DMS 273 (cell line): ENCODE measurements at regions not wholly inside any gene's neighbourhood (a gene's known extent, or its start where the extent isn't known, plus 50 kb on each side); places are given as distances from the start of the nearest gene placed in this dataset.
"Not testable (repeated sequence)": the region's sequence is repeated elsewhere in the genome, so short reads cannot be mapped to it uniquely, and the experiment has no call there.

Source experiments
- DNase-seq: peaks from one replicate; lab custom pipeline; 2025; ENCODE audit not compliant: unreplicated experiment; lab: John Stamatoyannopoulos, UW

DNA sequence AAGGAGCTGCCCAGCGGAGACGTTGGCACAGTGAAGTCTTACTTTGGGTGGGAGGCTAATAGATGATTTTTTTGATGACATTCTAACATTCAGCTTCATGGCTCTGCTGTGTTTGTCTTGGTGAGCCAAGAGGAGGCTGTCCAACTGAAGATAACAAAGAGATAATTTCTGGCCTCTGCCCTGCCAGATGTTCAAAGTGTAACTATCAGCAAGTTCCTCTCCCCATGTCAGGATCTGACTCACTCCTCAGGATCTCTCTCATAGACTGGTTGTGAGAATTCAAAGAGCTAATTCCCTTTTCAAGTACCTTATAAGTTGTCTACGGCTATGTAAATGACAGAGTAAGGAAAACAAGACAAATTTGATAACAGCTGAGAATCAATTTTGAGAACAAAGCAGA is 1340.9 kb downstream of the XPNPEP1 start:
- DNase-seq, result no peak

DNA sequence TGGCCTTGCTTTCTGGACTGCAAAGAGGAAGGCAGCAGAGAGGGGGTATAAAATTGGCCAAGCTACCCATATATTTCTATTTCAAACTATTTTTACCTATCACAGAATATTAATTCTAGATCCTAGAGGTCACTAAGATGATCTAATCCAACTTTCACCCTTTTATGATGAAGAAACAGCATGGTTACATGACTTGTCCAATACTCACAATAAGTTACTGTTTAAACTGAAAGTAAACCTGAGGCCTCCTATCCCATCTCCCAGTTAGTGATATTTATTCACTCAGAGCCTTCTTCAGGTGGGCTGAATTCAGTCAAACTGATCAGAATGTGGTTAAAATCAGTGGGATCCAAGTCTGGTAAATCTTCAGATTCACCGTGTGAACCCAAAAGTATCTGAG is 1345.1 kb downstream of the XPNPEP1 start:
- DNase-seq, result no peak

DNA sequence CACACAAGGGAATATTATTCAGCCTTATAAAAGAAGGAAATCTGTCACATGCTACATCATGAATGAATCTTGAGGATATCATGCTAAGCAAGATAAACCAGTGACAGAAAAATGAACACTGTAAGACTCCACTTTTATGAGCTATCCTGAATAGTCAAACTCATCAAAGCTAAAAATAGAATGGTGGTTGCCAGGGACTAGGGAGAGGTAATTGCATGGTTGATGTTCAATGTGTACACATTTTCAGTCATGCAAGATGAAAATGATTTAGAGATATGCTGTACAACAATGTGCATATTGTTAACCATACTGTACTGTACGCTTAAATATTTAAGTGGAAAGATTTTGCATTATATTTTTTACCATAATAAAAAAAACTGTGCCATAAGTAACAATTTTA is 1349.1 kb downstream of the XPNPEP1 start:
- no peak for DNase-seq

DNA sequence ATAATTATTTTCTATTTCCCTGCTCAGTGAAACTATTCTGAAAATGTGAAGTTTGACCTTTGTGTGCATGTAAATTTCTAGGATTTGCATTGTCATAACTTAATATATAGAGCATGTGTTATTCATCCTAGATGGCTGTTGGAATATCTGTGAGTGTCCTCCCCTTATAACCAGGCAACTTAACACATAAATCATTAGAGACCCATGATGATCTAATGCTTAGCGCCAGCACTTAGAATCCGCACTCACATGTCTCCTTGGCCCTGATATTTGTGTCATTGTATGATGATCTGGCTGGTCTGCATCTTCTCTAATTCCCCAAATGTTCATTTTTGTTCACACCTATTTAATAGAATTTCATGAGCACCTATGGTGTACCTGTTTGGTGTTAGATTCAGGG is 1354.5 kb downstream of the XPNPEP1 start:
- no peak for DNase-seq

DNA sequence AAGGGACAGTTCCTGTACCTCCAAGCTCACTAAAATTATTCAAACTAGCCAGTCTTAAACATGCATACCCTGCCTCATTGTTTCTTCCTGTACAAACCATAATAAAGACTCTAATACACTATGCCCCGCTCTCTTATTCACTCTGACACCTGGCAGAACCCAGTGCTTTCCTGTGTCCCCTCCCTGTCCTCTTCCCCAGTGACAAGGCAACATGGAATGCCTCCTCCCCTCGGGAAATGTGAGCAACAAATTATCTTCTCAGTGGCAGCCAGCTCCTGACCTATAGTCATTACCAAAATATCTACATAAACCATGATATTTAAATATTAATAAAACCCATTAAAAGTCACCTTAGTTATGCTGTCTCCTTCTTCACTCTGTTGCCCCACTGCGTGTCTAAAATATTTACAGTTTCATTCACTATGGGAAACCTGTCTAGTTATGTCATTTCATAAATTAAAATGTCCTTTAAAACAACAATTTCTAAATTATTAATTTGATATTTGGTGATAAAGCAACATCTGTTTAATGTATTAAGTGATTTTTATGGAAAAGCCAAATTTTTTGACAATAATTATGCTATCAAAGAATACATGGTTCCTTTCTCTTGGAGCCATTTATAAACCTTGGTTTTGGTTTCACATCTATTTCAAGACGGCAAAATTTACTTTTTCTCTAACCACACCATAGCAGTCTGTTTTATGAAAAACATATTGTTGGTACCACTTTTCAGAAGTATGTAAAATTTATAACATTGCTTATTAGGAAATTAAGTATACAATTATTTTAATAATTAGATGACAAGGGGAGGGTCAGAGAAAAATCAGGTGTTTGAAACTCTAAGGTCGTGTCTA is 1355.2 kb downstream of the XPNPEP1 start:
- no peak for DNase-seq

DNA sequence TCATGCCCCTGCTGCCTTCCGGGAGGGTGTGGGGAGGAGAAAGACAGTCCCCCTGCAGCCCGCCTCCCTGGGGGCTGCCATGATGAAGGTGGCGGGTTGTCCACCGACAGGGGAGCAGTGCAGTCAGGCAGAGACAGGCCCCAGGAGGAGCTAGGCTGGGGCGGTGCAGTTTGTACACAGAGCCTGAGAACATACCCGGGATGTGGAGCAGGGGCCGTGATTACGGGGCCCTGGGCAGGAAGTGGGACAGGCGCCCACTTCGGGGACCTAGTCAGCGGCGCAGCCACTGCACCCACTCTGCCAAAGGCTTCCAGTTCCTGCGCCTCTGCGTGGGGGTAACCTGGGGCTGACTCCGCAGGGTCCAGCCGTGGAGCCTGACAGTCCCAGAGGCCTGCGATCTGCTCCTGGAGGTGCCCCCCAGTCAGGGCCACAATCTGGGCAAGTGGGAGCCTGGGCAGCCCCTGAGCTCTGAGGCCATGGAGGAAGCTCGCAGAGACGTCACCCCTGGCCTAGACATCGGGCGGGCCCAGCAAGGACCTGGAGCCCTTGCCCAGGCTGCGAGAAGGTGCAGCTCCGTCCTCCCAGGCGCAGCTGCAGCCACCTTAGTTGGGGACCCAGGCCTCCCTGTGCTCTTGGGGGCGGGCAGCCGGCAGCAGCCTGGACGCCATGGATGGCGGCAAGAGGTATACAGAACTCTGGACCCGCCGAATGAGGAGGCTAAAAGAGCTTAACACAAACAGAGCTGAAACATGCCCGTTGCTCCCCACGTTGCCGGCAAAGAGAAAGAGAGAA is 1356.8 kb downstream of the XPNPEP1 start:
- DNase-seq, result no peak

DNA sequence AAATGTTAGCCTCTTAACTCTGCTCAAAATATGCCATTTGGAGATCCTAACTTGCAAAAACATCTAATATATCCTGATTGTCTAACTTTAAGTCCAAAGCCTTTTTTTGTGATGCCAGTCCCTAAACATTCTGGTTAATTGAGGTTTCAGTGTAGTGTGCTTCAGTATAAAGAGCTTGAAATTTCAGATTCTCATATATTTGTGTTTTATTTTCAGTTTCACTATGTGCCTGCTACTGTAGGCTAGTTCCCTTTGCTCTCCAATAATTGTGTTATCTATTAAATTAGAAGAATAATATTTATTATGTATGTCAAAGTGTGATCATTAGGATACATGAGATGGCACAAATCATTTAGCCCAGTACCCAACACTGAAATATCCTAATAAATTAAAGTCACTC is 1361.2 kb downstream of the XPNPEP1 start:
- DNase-seq, result no peak

DNA sequence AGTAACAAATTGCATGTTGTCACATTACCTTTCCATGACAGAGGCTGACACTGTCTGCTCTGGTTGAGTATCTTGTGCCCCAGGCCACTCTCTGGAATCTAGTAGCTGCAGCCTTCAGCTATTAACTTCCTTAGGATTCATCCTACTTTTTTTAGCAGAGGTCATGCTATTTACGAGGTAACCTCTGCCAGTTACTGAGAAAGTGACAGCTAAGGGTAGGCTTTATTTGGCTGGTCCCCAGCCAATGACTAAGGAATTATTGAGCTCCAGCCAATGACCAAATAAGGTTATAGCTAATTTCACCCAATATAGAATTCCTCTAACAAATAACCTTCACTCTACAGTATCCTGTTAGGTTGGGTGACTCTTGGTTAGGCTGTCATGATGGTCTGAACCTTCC is 1361.7 kb downstream of the XPNPEP1 start:
- no peak for DNase-seq

DNA sequence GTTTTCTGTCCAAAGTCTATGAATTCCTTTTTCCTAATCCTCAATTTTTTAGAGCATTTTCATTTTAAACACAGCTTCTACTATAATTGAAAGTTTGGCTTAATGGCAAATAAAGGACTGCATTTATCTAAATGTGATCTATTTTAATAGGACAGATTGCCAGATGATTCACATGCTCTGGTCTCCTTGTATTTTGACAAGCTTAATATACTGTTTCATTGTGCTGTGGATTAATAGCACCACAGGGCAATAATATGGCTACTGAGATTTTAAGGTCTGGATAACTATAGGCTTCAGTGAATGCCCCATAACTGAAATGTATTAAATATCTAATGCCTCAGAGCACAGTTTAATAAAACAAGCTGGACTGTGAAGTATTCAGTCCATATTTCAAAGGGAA is 1362.8 kb downstream of the XPNPEP1 start:
- DNase-seq, result no peak

DNA sequence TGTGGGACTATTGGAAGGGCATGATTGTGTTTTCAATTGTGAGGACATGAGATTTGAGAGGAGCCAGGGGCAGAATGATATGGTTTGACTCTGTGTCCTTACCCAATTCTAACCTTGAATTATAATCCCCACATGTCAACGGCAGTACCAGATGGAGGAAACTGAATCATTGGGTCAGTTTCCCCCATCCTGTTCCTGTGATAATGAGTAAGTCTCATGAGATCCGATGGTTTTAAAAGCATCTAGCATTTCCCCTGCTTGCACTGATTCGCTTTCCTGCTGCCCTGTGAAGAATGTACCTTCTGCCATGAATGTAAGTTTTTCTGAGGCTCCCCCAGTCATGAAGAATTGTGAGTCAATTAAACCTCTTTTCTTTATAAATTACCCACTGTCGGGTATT is 1367.1 kb downstream of the XPNPEP1 start:
- no peak for DNase-seq

DNA sequence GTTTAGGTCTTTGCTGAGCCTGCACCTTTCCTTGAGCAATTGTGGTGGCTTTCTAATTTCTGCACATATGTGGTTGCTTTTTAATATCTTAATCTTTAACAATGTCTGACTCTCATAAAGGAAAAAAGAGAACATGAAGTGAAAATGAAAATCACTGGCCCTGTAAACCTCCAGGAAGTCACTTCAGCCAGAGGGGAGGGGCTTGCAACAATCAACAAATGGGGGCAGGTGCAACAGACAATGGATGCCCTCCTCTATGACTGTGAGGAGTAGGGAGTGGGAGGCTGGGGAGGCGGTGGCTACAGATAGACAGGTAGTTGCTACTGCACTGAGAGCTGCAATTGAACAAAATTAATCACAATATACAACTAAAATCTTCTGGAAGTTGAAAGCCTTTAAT is 1377.4 kb downstream of the XPNPEP1 start:
- no peak for DNase-seq

DNA sequence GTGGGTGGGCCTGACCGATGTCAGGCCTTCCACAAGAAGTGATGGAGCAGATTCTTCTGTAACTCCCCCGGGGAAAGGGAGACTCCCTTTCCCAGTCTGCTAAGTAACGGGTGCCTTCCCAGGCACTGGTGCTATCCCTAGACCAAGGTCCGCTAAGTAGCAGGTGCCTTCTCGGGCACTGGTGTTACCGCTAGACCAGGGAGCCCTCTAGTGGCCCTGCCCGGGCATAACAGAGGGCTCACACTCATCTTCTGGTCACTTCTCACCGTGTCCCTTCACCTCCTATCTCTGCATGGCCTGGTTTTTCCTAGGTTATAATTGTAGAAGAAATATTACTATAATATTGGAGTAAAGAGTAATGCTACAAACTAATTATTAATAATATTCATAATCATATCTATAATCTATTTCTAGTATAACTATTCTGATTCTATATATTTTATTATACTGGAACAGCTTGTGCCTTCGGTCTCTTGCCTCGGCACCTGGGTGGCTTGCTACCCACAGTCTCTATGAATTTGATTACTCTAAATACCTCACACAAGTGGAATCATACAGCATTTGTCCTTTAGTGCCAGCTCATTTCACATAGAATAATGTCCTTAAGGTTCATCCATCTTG is 1378.7 kb downstream of the XPNPEP1 start:
- peak; percentile 60 for DNase-seq

DNA sequence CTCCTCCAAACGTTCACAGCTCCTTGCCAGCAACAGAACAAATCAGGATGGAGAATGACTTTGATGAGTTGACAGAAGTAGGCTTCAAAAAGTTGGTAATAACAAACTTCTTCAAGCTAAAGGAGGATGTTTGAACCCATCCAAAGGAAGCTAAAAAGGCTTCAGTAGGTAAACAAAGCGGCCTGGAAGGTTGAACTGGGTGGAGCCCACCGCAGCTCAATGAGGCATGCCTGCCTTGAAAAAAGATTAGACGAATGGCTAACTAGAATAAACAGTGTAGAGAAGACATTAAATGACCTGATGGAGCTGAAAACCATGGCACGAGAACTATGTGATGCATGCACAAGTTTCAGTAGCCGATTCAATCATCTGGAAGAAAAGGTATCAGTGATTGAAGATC is 1369.0 kb upstream of the SORCS1 start:
- DNase-seq, result not testable (repeated sequence)

DNA sequence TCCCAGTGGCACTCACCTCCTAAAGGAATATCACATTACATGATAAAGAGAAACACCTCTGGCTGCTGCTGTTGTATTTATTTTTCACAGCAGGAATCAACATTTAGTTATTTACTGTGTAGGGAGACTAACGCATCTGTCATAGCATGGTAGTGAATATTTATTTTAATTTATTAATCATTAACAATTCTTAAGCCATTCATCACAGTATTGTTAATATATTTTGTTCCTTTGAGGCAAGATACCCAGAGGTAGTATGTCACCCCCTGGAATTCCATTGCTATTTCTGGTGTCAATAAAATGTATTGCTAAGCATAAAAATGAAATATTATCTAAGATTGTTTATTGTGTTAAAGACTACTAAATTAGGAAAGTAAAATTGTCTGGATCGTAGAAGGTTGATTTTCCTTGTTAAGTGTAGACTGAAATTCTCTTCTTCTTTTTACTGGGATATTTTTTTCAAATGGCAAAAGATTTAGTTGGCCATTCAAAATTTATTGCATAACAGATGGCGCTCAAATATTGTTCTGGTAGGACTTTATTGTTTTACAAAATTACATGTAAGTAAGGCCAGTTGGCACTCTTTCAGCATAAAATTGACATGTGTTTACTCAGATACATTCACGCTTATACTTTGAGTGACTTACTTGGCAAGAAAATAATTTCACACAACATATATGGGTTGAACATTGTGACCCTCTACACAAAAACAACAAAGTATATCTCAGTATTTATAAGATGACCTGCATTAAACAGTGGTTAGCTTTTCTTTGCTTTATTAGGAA is 1358.7 kb upstream of the SORCS1 start:
- DNase-seq, result no peak

DNA sequence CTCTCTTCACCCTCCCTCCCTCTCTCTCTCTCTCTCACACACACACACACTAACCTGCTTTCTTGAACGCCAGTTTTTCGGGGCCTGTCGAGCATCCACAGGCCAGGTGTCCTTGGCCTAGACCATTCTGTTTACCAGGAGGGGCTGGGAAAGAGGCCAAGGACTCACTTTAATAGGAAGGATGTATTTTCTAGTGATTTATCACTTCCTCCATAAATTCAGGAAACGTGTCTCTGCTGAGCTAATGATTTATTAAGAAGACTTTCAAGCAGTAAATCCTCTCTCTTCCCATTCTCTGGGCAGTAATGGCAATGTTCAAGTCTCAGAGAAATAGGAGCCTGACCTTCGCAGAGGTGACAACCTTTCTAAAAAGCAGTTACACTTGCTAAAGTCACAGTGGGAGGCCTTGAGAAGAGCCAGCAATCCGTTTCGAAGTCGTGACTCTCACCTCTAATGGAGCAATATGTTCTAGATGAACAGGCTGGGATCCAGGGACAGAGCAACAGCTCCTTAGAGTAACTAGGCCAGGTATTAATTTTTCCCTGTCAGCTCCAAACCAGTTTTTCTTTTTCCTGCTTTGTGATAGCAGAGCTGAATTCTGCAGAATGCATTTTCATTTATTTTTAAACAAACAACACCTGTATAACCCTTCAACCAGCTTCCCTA is 1357.5 kb upstream of the SORCS1 start:
- DNase-seq, result no peak

DNA sequence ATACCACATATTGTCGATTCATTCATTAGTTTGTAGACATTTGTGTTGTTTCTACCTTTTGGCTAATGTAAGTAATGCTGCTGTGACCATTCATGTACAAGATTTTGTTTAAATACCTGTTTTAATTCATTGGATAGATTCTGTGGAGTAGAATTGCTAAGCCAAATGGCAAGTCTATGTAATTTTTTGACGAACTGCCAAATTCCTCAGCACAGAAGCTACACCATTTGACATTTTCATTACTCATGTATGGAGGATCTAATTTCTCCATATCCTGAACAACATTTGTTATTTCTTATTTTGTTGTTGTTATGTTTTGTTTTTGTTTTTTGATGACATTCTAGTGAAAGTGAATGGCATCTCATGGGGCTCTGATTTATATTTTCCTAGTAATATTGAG is 1351.3 kb upstream of the SORCS1 start:
- DNase-seq, result no peak

DNA sequence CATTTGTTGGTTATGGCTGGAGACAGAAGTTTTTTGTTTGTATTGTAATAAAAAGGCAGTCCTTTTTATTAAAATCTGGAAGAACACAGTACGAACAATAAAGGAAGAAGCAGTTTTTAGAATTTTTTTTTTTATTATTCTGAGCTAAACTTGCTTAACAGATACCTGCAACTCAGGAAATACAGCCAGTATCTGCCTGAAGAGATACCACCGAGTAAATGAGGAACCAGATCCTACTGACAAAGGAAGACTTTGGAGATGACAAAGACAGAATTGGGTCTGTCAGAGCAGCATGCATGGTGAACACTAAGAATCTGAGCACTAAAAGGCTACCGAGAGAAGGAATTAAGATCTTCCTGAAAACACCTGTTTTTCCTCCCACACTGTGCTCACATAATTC is 1335.9 kb upstream of the SORCS1 start:
- DNase-seq, result no peak

DNA sequence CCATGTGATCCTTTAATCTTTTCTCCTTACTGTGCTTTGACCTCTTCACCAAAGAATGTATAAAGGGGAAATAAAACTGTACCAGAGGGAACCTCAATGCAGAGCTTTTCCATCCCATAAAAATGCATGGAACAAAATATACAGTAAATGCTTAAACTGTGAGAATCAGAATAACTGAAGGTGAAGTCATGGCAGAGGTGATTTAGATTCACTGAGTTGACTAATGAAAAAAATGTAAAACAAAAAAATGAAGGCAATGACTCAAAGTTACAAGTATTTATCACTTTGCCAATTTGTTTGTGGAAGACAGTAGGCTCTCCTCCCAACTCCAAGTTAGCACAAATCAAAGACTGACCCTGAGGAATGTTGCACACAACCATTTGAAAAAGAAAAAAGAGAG is 1331.6 kb upstream of the SORCS1 start:
- no peak for DNase-seq

DNA sequence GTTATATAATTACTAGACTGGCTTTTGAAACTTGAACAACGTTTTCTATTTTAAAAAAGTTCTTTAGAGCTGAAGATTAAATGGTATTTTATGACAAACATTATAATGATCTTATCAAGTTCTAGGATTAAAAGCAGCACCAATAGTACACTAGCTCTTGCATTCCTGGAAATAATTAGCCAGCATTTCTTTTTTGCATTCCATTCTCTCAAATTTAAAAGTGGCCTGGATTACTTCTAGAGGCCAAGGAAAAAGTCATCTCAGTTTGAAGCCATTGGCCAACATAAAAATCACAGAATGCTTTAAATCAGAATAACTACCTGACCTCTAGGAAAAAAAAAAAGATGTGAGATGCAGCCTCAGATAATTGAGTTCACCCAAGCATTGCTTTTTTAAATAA is 1326.4 kb upstream of the SORCS1 start:
- DNase-seq, result no peak

DNA sequence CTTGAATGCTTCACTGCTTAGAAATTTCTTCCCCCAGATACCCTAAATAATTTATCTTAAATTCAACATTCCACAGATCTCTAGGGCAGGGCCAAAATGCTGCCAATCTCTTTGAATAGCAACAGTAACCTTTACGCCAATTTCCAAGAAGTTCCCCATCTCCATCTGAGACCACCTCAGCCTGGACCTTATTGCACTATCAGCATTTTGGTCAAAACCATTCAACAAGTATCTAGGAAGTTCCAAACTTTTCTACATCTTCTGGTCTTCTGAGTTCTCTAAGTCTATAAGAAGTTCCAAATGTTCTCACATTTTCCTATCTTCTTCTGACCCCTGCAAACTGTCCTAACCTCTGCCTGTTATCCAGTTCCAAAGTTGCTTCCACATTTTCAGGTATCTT is 1306.9 kb upstream of the SORCS1 start:
- no peak for DNase-seq

DNA sequence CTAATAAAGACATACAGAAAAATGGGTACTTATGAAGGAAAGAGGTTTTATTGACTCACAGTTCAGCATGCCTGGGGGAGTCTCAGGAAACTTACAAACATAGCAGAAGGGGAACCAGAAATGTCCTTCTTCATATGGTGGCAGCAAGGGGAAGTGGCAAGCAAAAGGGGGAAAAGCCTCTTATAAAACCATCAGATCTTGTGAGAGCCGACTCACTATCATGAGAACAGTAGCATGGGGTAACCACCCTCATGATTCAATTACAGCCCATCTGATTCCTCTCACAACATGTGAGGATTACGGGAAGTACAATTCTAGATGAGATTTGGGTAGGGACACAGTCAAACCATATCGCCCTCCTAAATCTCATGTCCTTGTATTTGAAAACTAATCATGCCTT is 1305.4 kb upstream of the SORCS1 start:
- no peak for DNase-seq
